ENCODE measurements at regions not wholly inside any gene's neighbourhood (a gene's known extent, or its start where the extent isn't known, plus 50 kb on each side); places are given as distances from the start of the nearest gene placed in this dataset.
A peak's percentile ranks its signal among the peaks of the same experiment; 100 is the strongest.

- no peak overlapping the region for H3K27ac Mint-ChIP-seq
- no peaks in the 10 kb centered on the region for H3K36me3 Mint-ChIP-seq (ENCODE audit: insufficient read depth)
- H3K9me3 Mint-ChIP-seq (ENCODE audit: low read depth) = no peaks in the 10 kb centered on the region
- peak; percentile 92 for TF ChIP-seq CTCF (IDR thresholded peaks at IDR 0.05; ENCODE audit: unreplicated experiment)
- no peak for DNase-seq (ENCODE audit: low spot score, unreplicated experiment)
- peaks cover 12% of the 10 kb centered on the region for H3K4me1 Mint-ChIP-seq (ENCODE audit: low read depth)
- H3K4me3 Mint-ChIP-seq (ENCODE audit: low read depth) = no peak overlapping the region
- peaks cover 24% of the 10 kb centered on the region for H3K27me3 Mint-ChIP-seq
Measured at GRCh38 chr17:12256380-12256995, 235.8 kb downstream of the MAP2K4 start.

GRCh38 chr17:12257176-12257575 lies 236.5 kb downstream of the MAP2K4 start:
- Mint-ChIP-seq H3K4me1 (ENCODE audit: low read depth) (peaks cover 12% of the 10 kb centered on the region), H3K27ac (no peak overlapping the region), H3K27me3 (peaks cover 24% of the 10 kb centered on the region), H3K36me3 (ENCODE audit: insufficient read depth) (no peaks in the 10 kb centered on the region), H3K9me3 (ENCODE audit: low read depth) (peaks cover under 1% of the 10 kb centered on the region), H3K4me3 (ENCODE audit: low read depth) (no peak overlapping the region)
- no peak for DNase-seq (ENCODE audit: low spot score, unreplicated experiment)
- TF ChIP-seq CTCF (IDR thresholded peaks at IDR 0.05; ENCODE audit: unreplicated experiment) = no peak

- peaks cover 12% of the 10 kb centered on the region for H3K4me1 Mint-ChIP-seq (ENCODE audit: low read depth)
- H3K9me3 Mint-ChIP-seq (ENCODE audit: low read depth) = peaks cover 4% of the 10 kb centered on the region
- peaks cover 3% of the 10 kb centered on the region for H3K27me3 Mint-ChIP-seq
- no peak overlapping the region for H3K4me3 Mint-ChIP-seq (ENCODE audit: low read depth)
- H3K36me3 Mint-ChIP-seq (ENCODE audit: insufficient read depth) = no peaks in the 10 kb centered on the region
- TF ChIP-seq CTCF (IDR thresholded peaks at IDR 0.05; ENCODE audit: unreplicated experiment) = no peak
- no peak overlapping the region for H3K27ac Mint-ChIP-seq
- DNase-seq (ENCODE audit: low spot score, unreplicated experiment) = no peak
Measured at GRCh38 chr17:12261354-12261753, 240.7 kb downstream of the MAP2K4 start.

- DNase-seq (ENCODE audit: low spot score, unreplicated experiment) = no peak
- Mint-ChIP-seq H3K27ac (no peak overlapping the region), H3K27me3 (no peaks in the 10 kb centered on the region), H3K36me3 (ENCODE audit: insufficient read depth) (peaks cover 2% of the 10 kb centered on the region), H3K4me1 (ENCODE audit: low read depth) (no peaks in the 10 kb centered on the region), H3K9me3 (ENCODE audit: low read depth) (peaks cover 6% of the 10 kb centered on the region), H3K4me3 (ENCODE audit: low read depth) (no peak overlapping the region)
- no peak for TF ChIP-seq CTCF (IDR thresholded peaks at IDR 0.05; ENCODE audit: unreplicated experiment)
Measured at GRCh38 chr17:12269751-12270150, 249.1 kb downstream of the MAP2K4 start.

- no peak for DNase-seq (ENCODE audit: low spot score, unreplicated experiment)
- Mint-ChIP-seq H3K4me3 (ENCODE audit: low read depth) (no peak overlapping the region), H3K27ac (no peak overlapping the region), H3K27me3 (peaks cover 6% of the 10 kb centered on the region), H3K9me3 (ENCODE audit: low read depth) (peaks cover 6% of the 10 kb centered on the region), H3K36me3 (ENCODE audit: insufficient read depth) (peaks cover 2% of the 10 kb centered on the region), H3K4me1 (ENCODE audit: low read depth) (no peaks in the 10 kb centered on the region)
- TF ChIP-seq CTCF (IDR thresholded peaks at IDR 0.05; ENCODE audit: unreplicated experiment) = no peak
Measured at GRCh38 chr17:12277827-12278226, 257.1 kb downstream of the MAP2K4 start.
